ENCODE measurements at regions not wholly inside any gene's neighbourhood (a gene's known extent, or its start where the extent isn't known, plus 50 kb on each side); places are given as distances from the start of the nearest gene placed in this dataset.

- TF ChIP-seq CHD1 (IDR thresholded peaks at IDR 0.05; ENCODE audit: low read length) (no peak), CXXC5 (CRISPR knock-in tag; IDR thresholded peaks at IDR 0.05) (no peak), CTBP1 (IDR thresholded peaks at IDR 0.05; ENCODE audit: borderline replicate concordance) (no peak), ZNF263 (CRISPR knock-in tag; IDR thresholded peaks at IDR 0.05; ENCODE audit: borderline replicate concordance) (no peak), ZNF140 (CRISPR knock-in tag; IDR thresholded peaks at IDR 0.05) (no peak), ZKSCAN3 (CRISPR knock-in tag; IDR thresholded peaks at IDR 0.05) (no peak), IRF2 (CRISPR knock-in tag; IDR thresholded peaks at IDR 0.05) (no peak), ZNF253 (CRISPR knock-in tag; conservative IDR thresholded peaks at IDR 0.05) (no peak), POLR2B (IDR thresholded peaks at IDR 0.05; ENCODE audit: low read depth, partially characterized antibody) (no peak), MEIS2 (IDR thresholded peaks at IDR 0.05; ENCODE audit: partially characterized antibody) (no peak), ZBTB5 (IDR thresholded peaks at IDR 0.05) (no peak), ZNF764 (CRISPR knock-in tag; IDR thresholded peaks at IDR 0.05; ENCODE audit: low read depth) (no peak), SMAD3 (CRISPR knock-in tag; conservative IDR thresholded peaks at IDR 0.05) (no peak), EWSR1 (IDR thresholded peaks at IDR 0.05; ENCODE audit: borderline replicate concordance, low read depth, partially characterized antibody) (no peak), ZNF696 (CRISPR knock-in tag; conservative IDR thresholded peaks at IDR 0.05) (no peak), CBX3 (IDR thresholded peaks at IDR 0.05; ENCODE audit: borderline replicate concordance in 1 of 2, low read length in 2 of 2) (no peak), JUNB (CRISPR knock-in tag; conservative IDR thresholded peaks at IDR 0.05) (no peak)
- TF ChIP-seq, protein P1, sequence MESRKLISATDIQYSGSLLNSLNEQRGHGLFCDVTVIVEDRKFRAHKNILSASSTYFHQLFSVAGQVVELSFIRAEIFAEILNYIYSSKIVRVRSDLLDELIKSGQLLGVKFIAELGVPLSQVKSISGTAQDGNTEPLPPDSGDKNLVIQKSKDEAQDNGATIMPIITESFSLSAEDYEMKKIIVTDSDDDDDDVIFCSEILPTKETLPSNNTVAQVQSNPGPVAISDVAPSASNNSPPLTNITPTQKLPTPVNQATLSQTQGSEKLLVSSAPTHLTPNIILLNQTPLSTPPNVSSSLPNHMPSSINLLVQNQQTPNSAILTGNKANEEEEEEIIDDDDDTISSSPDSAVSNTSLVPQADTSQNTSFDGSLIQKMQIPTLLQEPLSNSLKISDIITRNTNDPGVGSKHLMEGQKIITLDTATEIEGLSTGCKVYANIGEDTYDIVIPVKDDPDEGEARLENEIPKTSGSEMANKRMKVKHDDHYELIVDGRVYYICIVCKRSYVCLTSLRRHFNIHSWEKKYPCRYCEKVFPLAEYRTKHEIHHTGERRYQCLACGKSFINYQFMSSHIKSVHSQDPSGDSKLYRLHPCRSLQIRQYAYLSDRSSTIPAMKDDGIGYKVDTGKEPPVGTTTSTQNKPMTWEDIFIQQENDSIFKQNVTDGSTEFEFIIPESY (CRISPR knock-in tag; IDR thresholded peaks at IDR 0.05), result no peak
- no peak overlapping the region for H2AFZ ChIP-seq (ENCODE audit: low read depth, low read length)
- FAIRE-seq (no peak), DNase-seq (ENCODE audit: extremely low read depth in 1 of 4, low spot score in 3 of 4) (no peak), ATAC-seq (no peak)
- no peaks in the 10 kb centered on the region for H3K79me2 ChIP-seq (ENCODE audit: control insufficient read depth, insufficient read depth, low read length)
- POLR2A ChIA-PET, result no interaction called here
- no peaks in the 10 kb centered on the region; the same call in 1 of the 2 replicates for H4K20me1 ChIP-seq (replicated peaks; ENCODE audit: control insufficient read depth, insufficient read depth, low read length)
- H3K9me1 ChIP-seq (ENCODE audit: control insufficient read depth, insufficient read depth, low read length), result no peaks in the 10 kb centered on the region
- peaks cover 5 to 59% of the 10 kb centered on the region in 2 experiments; a peak in 3 of 5 replicates for H3K27me3 ChIP-seq (ENCODE audit: control insufficient read depth in 2 of 2, insufficient read depth in 2 of 2, low read length in 2 of 2)
- intact Hi-C loops (cut with micrococcal nuclease) (no loop called here), in situ Hi-C loops (cut with MboI) (no loop called here)
- no peak overlapping the region for H3K9ac ChIP-seq (ENCODE audit: insufficient read depth in 1 of 2, low read depth in 2 of 2, low read length in 2 of 2)
- H3K36me3 ChIP-seq (ENCODE audit: control insufficient read depth, insufficient read depth, low read length), result no peaks in the 10 kb centered on the region
- no peak overlapping the region for H3K4me3 ChIP-seq
- no peaks in the 10 kb centered on the region for H3K4me1 ChIP-seq (replicated peaks in 1 of 2; ENCODE audit: control insufficient read depth in 2 of 2, insufficient read depth in 2 of 2, low read length in 2 of 2)
- CTCF ChIA-PET (ENCODE audit: low intra/inter-chr PET ratio), result no interaction called here
- H3K9me3 ChIP-seq (replicated peaks; ENCODE audit: control insufficient read depth, insufficient read depth, low read depth, low read length), result no peaks in the 10 kb centered on the region
- WGBS (ENCODE audit: insufficient coverage, low coverage, missing lambda C conversion rate), result 2% methylated on average over 11 of the region's 11 CpGs
- H3K27ac ChIP-seq (ENCODE audit: extremely low read depth, low read depth, low read length), result no peak overlapping the region
- H3K4me2 ChIP-seq (ENCODE audit: insufficient read depth, low read length), result no peak overlapping the region
- no TSS peak for BruUV-seq (replicated peaks)
Measured at GRCh38 chr5:179418972-179419371, 73.7 kb upstream of the ADAMTS2 start.

All from K562 (cell line).